H9 (cell line): ENCODE measurements at regions not wholly inside any gene's neighbourhood (a gene's known extent, or its start where the extent isn't known, plus 50 kb on each side); places are given as distances from the start of the nearest gene placed in this dataset.
A peak's percentile ranks its signal among the peaks of the same experiment; 100 is the strongest.
"Not testable (repeated sequence)": the region's sequence is repeated elsewhere in the genome, so short reads cannot be mapped to it uniquely, and the experiment has no call there.

Source experiments
- DNase-seq: peaks from one replicate; pipeline ENCODE4 v3.0.0-alpha.2; 2017
- H2AFZ ChIP-seq: one replicate; pipeline ENCODE4 v1.6.1; 2013; ENCODE audit warnings: mild to moderate bottlenecking, low read length, control low read depth, moderate library complexity
- H2AK5ac ChIP-seq: 2 replicates; pipeline ENCODE4 v1.6.1; 2013; ENCODE audit warnings: low read length, control low read depth, mixed read lengths; ENCODE audit not compliant: insufficient read length
- H2BK120ac ChIP-seq: one replicate; pipeline ENCODE4 v1.6.1; 2013; ENCODE audit warnings: low read depth, mild to moderate bottlenecking, low read length, control low read depth, inconsistent platforms; ENCODE audit not compliant: poor library complexity, severe bottlenecking
- H2BK12ac ChIP-seq: 2 replicates; pipeline ENCODE4 v1.6.1; 2013; ENCODE audit warnings: low read length, control low read depth, mixed read lengths, low read depth; ENCODE audit not compliant: insufficient read length
- H2BK15ac ChIP-seq: 2 replicates; pipeline ENCODE4 v1.6.1; 2013; ENCODE audit warnings: low read depth, low read length, control low read depth
- H2BK20ac ChIP-seq: one replicate; pipeline ENCODE4 v1.6.1; 2013; ENCODE audit warnings: low read depth, mild to moderate bottlenecking, low read length, control low read depth, inconsistent platforms; ENCODE audit not compliant: poor library complexity, severe bottlenecking
- H2BK5ac ChIP-seq: 2 replicates; pipeline ENCODE4 v1.6.1; 2013; ENCODE audit warnings: low read length, control low read depth, mixed read lengths; ENCODE audit not compliant: insufficient read length
- H3K14ac ChIP-seq: 2 replicates; pipeline ENCODE4 v1.6.1; 2013; ENCODE audit warnings: low read length, control low read depth; ENCODE audit not compliant: insufficient read depth
- H3K18ac ChIP-seq: 2 replicates; pipeline ENCODE4 v1.6.1; 2013; ENCODE audit warnings: low read depth, mild to moderate bottlenecking, mixed read lengths, low read length, control low read depth; ENCODE audit not compliant: insufficient read length
- H3K23ac ChIP-seq: 2 replicates; pipeline ENCODE4 v1.6.1; 2013; ENCODE audit warnings: low read length, control low read depth, mixed read lengths, low read depth; ENCODE audit not compliant: insufficient read length
- H3K23me2 ChIP-seq: 2 replicates; pipeline ENCODE4 v1.6.1; 2013; ENCODE audit warnings: low read depth, mild to moderate bottlenecking, mixed read lengths, low read length, control low read depth; ENCODE audit not compliant: insufficient read length, poor library complexity, severe bottlenecking
- H3K27ac ChIP-seq: 2 replicates; pipeline ENCODE4 v1.5.1; 2013; ENCODE audit warnings: low read length, control low read depth, mixed read lengths, low read depth; ENCODE audit not compliant: insufficient read length
- H3K27me3 ChIP-seq: 2 replicates; pipeline ENCODE4 v1.6.1; 2013; ENCODE audit warnings: low read length, control low read depth, inconsistent platforms; ENCODE audit not compliant: insufficient read depth
- H3K4ac ChIP-seq: 2 replicates; pipeline ENCODE4 v1.6.1; 2013; ENCODE audit warnings: low read depth, mild to moderate bottlenecking, control low read depth, inconsistent platforms, low read length, moderate library complexity
- H3K4me1 ChIP-seq: 2 replicates; pipeline ENCODE4 v1.6.1; 2013; ENCODE audit warnings: low read length, control low read depth, inconsistent platforms; ENCODE audit not compliant: insufficient read depth
- H3K4me2 ChIP-seq: 2 replicates; pipeline ENCODE4 v1.6.1; 2013; ENCODE audit warnings: low read length, control low read depth, mixed read lengths; ENCODE audit not compliant: insufficient read length, insufficient read depth
- H3K56ac ChIP-seq: 2 replicates; pipeline ENCODE4 v1.6.1; 2013; ENCODE audit warnings: low read depth, mild to moderate bottlenecking, mixed read lengths, low read length, control low read depth; ENCODE audit not compliant: insufficient read length
- H3K79me1 ChIP-seq: 2 replicates; pipeline ENCODE4 v1.6.1; 2013; ENCODE audit warnings: low read depth, mild to moderate bottlenecking, moderate library complexity, low read length, control low read depth, inconsistent platforms; ENCODE audit not compliant: insufficient read depth, poor library complexity, severe bottlenecking
- H3K79me2 ChIP-seq: 2 replicates; pipeline ENCODE4 v1.6.1; 2013; ENCODE audit warnings: low read length, control low read depth, inconsistent platforms; ENCODE audit not compliant: insufficient read depth
- H3K9ac ChIP-seq: 2 replicates; pipeline ENCODE4 v1.6.1; 2013; ENCODE audit warnings: low read length, control low read depth, mixed read lengths; ENCODE audit not compliant: insufficient read length; ENCODE audit errors: extremely low read depth
- H3K9me3 ChIP-seq: one replicate; pipeline ENCODE4 v1.6.1; 2013; ENCODE audit warnings: low read depth, low read length, inconsistent platforms; ENCODE audit not compliant: control insufficient read depth
- H3T11ph ChIP-seq: one replicate; pipeline ENCODE4 v1.6.1; 2013; ENCODE audit warnings: mild to moderate bottlenecking, low read length, control low read depth, inconsistent platforms
- H4K20me1 ChIP-seq: one replicate; pipeline ENCODE4 v1.6.1; 2013; ENCODE audit not compliant: control insufficient read depth, insufficient read length, insufficient read depth
- H4K5ac ChIP-seq: 2 replicates; pipeline ENCODE4 v1.6.1; 2013; ENCODE audit warnings: low read depth, mild to moderate bottlenecking, mixed read lengths, low read length, control low read depth; ENCODE audit not compliant: insufficient read length
- H4K8ac ChIP-seq: replicated peaks from 2 replicates; pipeline ENCODE4 v1.6.1; 2013; ENCODE audit warnings: low read length, control low read depth, mixed read lengths, low read depth; ENCODE audit not compliant: insufficient read length
- H4K91ac ChIP-seq: 2 replicates; pipeline ENCODE4 v1.6.1; 2013; ENCODE audit warnings: low read depth, mild to moderate bottlenecking, moderate library complexity, mixed read lengths, low read length, control low read depth; ENCODE audit not compliant: insufficient read length
- H3K27ac Mint-ChIP-seq, 3 experiments: 2 replicates in 2 of 3; 3 replicates in 1 of 3; pipeline ENCODE4 v1.8.0; 2020 to 2021; ENCODE audit warnings: mixed read lengths in 3 of 3, mild to moderate bottlenecking in 1 of 3, moderate library complexity in 1 of 3
- H3K27me3 Mint-ChIP-seq: 2 replicates; pipeline ENCODE4 v1.8.0; 2021; ENCODE audit warnings: low read depth, mild to moderate bottlenecking, moderate library complexity, mixed read lengths
- H3K36me3 Mint-ChIP-seq, 3 experiments: 2 replicates in 2 of 3; 3 replicates in 1 of 3; pipeline ENCODE4 v1.8.0; 2020 to 2021; ENCODE audit warnings: low read depth in 3 of 3, mixed read lengths in 3 of 3; ENCODE audit not compliant: insufficient read depth in 1 of 3
- H3K4me1 Mint-ChIP-seq, 2 experiments: 2 replicates each; pipeline ENCODE4 v1.8.0; 2020; ENCODE audit warnings: mixed read lengths in 2 of 2
- H3K4me3 Mint-ChIP-seq, 2 experiments: 2 replicates in 1 of 2; 3 replicates in 1 of 2; pipeline ENCODE4 v1.8.0; 2020 to 2021; ENCODE audit warnings: mild to moderate bottlenecking in 2 of 2, mixed read lengths in 2 of 2, moderate library complexity in 1 of 2
- H3K9me3 Mint-ChIP-seq, 2 experiments: 2 replicates in 1 of 2; 3 replicates in 1 of 2; pipeline ENCODE4 v1.8.0; 2020; ENCODE audit warnings: mild to moderate bottlenecking in 2 of 2, mixed read lengths in 2 of 2, moderate library complexity in 1 of 2
- CTCF ChIP-seq: fragments of 200-600 bp; sonication (generic); conservative IDR thresholded peaks from 3 replicates; pipeline ENCODE4 v1.8.0; 2021; ENCODE audit warnings: antibody characterized with exemption, mild to moderate bottlenecking
- WGBS: extraction: QIAGEN DNeasy Blood & Tissue Kit; methylation state at CpG from one replicate; pipeline ENCODE4 v1.1.7; 2013; ENCODE audit warnings: missing lambda C conversion rate, low lambda C conversion rate, mixed read lengths; ENCODE audit not compliant: insufficient read length; ENCODE audit errors: extremely low coverage; 5-methylcytosine and 5-hydroxymethylcytosine counted together

- no peak overlapping the region for H4K8ac ChIP-seq
- H3K14ac ChIP-seq = no peak overlapping the region
- H4K20me1 ChIP-seq = no peaks in the 10 kb centered on the region
- H3K4me1 ChIP-seq = no peaks in the 10 kb centered on the region
- H2BK120ac ChIP-seq = no peak overlapping the region
- no peak overlapping the region for H3K56ac ChIP-seq
- H3K23ac ChIP-seq = no peak overlapping the region
- no peak overlapping the region for H2BK12ac ChIP-seq
- H3K4me2 ChIP-seq = no peak overlapping the region
- Mint-ChIP-seq H3K27ac (no peak overlapping the region), H3K27me3 (no peaks in the 10 kb centered on the region), H3K4me3 (no peak overlapping the region), H3K4me1 (peaks cover 30 to 42% of the 10 kb centered on the region in 2 experiments), H3K9me3 (peaks cover 8 to 9% of the 10 kb centered on the region in 2 experiments), H3K36me3 (peaks cover 0 to 9% (median 9%) of the 10 kb centered on the region in 3 experiments; a peak in 5 of 7 replicates)
- no peak for DNase-seq
- H3K9ac ChIP-seq = no peak overlapping the region
- no peak overlapping the region for H2AK5ac ChIP-seq
- H3K4ac ChIP-seq = no peak overlapping the region
- no peaks in the 10 kb centered on the region for H3K23me2 ChIP-seq
- TF ChIP-seq CTCF = no peak
- no peak overlapping the region for H2AFZ ChIP-seq
- H3K79me1 ChIP-seq = no peaks in the 10 kb centered on the region
- H2BK5ac ChIP-seq = no peak overlapping the region
- H2BK15ac ChIP-seq = no peak overlapping the region
- no peak overlapping the region for H3T11ph ChIP-seq
- H3K79me2 ChIP-seq = no peaks in the 10 kb centered on the region
- H4K91ac ChIP-seq = no peak overlapping the region
- H3K18ac ChIP-seq = no peak overlapping the region
- H2BK20ac ChIP-seq = no peak overlapping the region
- no peak overlapping the region for H3K27ac ChIP-seq
- H3K27me3 ChIP-seq = no peaks in the 10 kb centered on the region
- H4K5ac ChIP-seq = no peak overlapping the region
- no CpG with 5 or more reads among the region's 3 CpGs for WGBS
- H3K9me3 ChIP-seq = no peaks in the 10 kb centered on the region
Observed at GRCh38 chr10:14421941-14422340, 91.2 kb upstream of the FRMD4A start.

GRCh38 chr10:14417336-14417735 lies 86.6 kb upstream of the FRMD4A start:
- not testable (repeated sequence) for H3K36me3 Mint-ChIP-seq, H3K4me3 Mint-ChIP-seq, H4K8ac ChIP-seq, H3K23me2 ChIP-seq, H3K9ac ChIP-seq, H2BK12ac ChIP-seq, H3K14ac ChIP-seq, H2BK5ac ChIP-seq, DNase-seq, H2BK20ac ChIP-seq, H3K9me3 Mint-ChIP-seq, H3K27me3 Mint-ChIP-seq, H4K20me1 ChIP-seq, H3K4me1 ChIP-seq, H4K5ac ChIP-seq, H3K27me3 ChIP-seq, H3K4ac ChIP-seq, H4K91ac ChIP-seq, H2BK15ac ChIP-seq, H3K27ac ChIP-seq, H3T11ph ChIP-seq, H3K18ac ChIP-seq, H3K79me1 ChIP-seq, H3K4me2 ChIP-seq, H2AFZ ChIP-seq, H2AK5ac ChIP-seq, H3K79me2 ChIP-seq, H3K9me3 ChIP-seq, H2BK120ac ChIP-seq, H3K23ac ChIP-seq, H3K56ac ChIP-seq
- H3K4me1 Mint-ChIP-seq = peaks cover 41 to 43% of the 10 kb centered on the region in 2 experiments
- WGBS = no CpG with 5 or more reads among the region's 2 CpGs
- peak overlapping the region in 2 of 3 experiments; percentile 41 to 70; a peak in 3 of 7 replicates for H3K27ac Mint-ChIP-seq
